LNCAP (cell line): ENCODE measurements at regions not wholly inside any gene's neighbourhood (a gene's known extent, or its start where the extent isn't known, plus 50 kb on each side); places are given as distances from the start of the nearest gene placed in this dataset.

Source experiments
- TF ChIP-seq, protein P1 (sequence below): fragments of 450-650 bp; IDR thresholded peaks from 2 replicates; pipeline ENCODE4 v1.5.1; 2017; ENCODE audit warnings: mild to moderate bottlenecking

DNA sequence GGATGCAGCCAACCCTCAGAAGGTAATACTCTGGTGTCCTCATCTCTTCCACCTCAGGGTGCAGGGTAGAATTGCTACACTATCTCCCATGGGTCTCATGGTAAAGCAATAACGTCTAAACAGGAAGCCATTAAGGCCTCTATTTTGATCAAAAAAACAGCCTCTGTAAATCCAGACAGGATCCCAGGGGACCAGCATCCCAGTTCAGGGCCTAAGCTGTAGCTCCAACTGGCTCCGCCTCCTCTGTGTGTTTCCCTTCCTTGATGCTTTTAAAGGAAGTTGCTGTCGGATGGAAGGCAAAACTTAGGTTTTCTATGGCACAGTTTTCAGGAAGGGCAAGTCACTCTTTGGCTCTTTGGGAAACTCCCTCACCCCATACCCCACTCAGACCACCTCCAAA is 222.0 kb downstream of the MAFB start:
- TF ChIP-seq, protein P1, sequence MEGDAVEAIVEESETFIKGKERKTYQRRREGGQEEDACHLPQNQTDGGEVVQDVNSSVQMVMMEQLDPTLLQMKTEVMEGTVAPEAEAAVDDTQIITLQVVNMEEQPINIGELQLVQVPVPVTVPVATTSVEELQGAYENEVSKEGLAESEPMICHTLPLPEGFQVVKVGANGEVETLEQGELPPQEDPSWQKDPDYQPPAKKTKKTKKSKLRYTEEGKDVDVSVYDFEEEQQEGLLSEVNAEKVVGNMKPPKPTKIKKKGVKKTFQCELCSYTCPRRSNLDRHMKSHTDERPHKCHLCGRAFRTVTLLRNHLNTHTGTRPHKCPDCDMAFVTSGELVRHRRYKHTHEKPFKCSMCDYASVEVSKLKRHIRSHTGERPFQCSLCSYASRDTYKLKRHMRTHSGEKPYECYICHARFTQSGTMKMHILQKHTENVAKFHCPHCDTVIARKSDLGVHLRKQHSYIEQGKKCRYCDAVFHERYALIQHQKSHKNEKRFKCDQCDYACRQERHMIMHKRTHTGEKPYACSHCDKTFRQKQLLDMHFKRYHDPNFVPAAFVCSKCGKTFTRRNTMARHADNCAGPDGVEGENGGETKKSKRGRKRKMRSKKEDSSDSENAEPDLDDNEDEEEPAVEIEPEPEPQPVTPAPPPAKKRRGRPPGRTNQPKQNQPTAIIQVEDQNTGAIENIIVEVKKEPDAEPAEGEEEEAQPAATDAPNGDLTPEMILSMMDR = no peak

DNA sequence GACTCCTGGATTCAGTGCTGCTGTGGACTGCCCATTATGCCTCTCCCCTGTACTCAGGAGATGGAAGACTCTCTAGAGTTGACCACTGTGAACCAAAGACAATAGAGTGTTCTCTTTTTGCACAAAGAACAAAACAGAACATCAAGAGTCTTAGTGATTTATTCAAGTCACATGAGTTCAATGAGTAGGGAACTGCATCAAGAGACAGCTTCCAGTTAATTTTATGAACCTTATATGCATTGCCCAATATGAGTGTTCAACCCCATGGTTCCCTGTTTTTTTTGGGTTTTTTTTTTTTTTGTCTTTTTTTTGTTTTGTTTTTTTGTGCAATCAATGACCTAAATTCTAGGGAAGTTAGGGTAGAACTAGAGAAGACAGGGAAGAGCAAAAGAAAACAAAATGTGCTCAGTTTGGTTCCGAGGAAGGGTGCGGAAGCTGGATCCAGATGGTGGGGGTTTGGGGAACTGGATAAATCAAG is 224.3 kb downstream of the MAFB start:
- TF ChIP-seq, protein P1 = no peak

DNA sequence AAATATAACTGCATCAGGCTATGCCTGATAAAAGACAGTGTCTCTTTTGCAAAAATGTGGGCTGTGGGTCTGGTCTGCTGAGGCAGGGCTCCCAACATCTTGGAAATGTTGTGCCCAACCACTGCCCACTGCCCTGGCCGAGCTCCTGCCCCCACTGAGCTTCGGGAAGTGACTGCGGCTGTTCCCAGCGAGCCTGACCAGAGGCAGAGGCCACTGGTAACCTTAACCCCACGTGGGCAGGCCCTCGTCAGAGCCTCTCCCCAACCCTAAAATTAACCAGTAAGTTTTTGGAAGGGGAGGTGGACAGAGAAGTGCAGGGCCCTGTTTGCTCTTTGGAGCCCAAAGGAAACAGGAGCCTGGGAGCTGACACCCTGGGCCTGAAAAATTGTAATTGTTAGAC is 225.9 kb downstream of the MAFB start:
- TF ChIP-seq, protein P1 = no peak

DNA sequence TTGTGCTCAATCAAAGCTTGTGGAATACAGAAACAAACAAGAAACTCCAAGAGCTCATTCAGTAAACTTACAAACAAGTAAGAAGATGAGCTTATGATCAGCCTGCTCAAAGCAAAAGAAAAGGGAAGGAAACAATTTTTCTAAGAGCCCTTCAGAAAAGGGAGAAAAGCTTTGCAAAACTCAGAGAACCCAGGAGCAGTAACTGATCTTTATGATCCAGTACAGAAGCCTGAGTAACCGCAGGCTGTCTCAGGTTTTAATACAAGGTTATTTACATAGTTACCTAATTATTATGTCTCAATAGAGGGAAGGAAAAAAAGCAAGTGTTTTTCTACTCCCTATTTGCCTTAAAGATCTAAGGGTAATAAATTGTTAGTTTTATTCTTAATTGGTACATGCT is 226.5 kb downstream of the MAFB start:
- TF ChIP-seq, protein P1 = no peak

DNA sequence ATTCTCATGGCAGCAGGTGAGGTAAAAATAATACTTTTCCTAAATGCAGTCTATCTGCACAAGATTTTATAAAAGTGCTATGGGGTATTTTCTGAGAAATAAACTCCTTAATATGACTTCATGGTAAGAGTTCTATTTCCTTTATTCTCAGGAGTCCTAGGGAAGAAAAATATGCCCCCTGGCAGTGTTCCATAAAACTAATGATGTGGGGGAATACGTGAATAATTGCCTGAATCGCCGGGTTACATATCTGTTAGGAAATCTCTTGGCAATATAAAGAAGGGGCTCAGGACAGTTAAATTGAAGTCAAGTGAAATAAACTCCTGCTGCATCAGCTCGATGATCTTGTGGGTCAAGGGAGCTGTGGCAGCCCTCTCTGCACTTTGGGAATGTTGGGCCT is 229.7 kb downstream of the MAFB start:
- TF ChIP-seq, protein P1 = no peak

DNA sequence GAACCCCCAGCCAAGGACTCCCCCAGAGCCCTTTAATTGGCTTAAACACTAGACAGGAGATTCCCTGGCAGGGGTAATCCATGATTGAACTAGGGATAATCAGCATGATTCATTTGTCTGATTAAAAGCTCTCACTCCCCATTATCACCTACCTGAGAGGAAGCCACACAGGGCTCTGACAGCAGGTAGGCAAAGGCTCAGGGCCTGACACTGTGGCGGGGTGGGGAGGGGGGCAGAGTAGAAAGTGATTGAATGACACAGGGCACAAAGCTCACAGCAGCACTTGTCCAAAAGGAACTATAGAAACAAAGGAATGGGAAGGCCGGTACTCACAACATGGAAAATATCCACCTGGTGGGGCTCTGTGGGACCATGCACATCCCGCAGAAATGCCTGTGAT is 231.6 kb downstream of the MAFB start:
- TF ChIP-seq, protein P1 = no peak

DNA sequence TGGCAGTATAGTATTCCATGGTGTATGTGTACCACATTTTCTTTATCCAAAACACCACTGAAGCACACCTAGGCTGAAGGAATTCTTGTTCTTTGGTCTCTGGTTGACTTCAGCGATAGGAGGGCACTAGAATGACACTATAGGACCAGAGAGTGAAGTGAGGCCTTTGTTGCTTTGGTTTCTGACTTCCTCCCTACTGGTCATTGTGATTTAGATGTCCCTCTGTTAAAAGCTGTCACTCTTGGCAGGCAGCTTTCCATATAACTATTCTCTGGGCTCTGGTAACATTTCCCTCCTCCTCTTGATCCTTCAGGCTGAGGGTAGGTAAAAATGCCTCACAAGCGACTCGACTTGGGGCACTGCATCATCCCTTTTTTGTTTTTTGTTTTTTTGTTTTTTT is 236.3 kb downstream of the MAFB start:
- TF ChIP-seq, protein P1 = no peak

DNA sequence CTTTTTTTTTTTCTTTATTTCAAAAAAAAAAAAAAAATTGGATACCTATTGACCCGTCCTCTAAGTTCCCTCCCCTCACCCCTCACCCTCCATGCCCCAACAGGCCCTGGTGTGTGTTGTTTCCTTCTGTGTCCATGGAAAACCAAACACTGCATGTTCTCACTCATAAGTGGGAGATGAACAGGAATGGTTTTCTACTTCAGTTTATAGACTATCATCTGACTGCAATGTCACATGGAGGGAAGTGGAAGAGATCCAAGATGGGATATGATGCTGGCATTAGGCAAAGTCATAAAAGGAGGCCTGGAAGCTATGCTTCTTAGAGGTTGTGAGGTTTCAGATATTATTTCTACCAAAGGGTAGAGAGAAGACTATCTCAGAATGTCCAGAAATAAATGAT is 237.5 kb downstream of the MAFB start:
- TF ChIP-seq, protein P1 = no peak
